ENCODE measurements at regions not wholly inside any gene's neighbourhood (a gene's known extent, or its start where the extent isn't known, plus 50 kb on each side); places are given as distances from the start of the nearest gene placed in this dataset.
"Not testable (repeated sequence)": the region's sequence is repeated elsewhere in the genome, so short reads cannot be mapped to it uniquely, and the experiment has no call there.

- H3K4me1 ChIP-seq; H3K9me3 ChIP-seq; H3K36me3 ChIP-seq (replicated peaks); in situ Hi-C loops (cut with MboI; ENCODE audit: low sequenced_read_pairs); H3K4me3 ChIP-seq; H3K27me3 ChIP-seq (ENCODE audit: low read depth); DNase-seq (ENCODE audit: low spot score in 2 of 2): not testable (repeated sequence)
Measured at GRCh38 chr14:34381304-34381703, 80.7 kb downstream of the SPTSSA start.

GRCh38 chr14:34380471-34380845 is 81.6 kb downstream of the SPTSSA start:
- H3K36me3 ChIP-seq (replicated peaks), result no peaks in the 10 kb centered on the region
- no peaks in the 10 kb centered on the region for H3K27me3 ChIP-seq (ENCODE audit: low read depth)
- no peak for DNase-seq (ENCODE audit: low spot score in 2 of 2)
- no peaks in the 10 kb centered on the region for H3K9me3 ChIP-seq
- in situ Hi-C loops (cut with MboI; ENCODE audit: low sequenced_read_pairs), result no loop called here
- no peaks in the 10 kb centered on the region for H3K4me1 ChIP-seq
- H3K4me3 ChIP-seq, result no peak overlapping the region

- H3K4me3 ChIP-seq, result no peak overlapping the region
- no peaks in the 10 kb centered on the region for H3K4me1 ChIP-seq
- DNase-seq (ENCODE audit: low spot score in 2 of 2), result no peak
- H3K9me3 ChIP-seq, result no peaks in the 10 kb centered on the region
- H3K27me3 ChIP-seq (ENCODE audit: low read depth), result no peaks in the 10 kb centered on the region
- in situ Hi-C loops (cut with MboI; ENCODE audit: low sequenced_read_pairs), result no loop called here
- no peaks in the 10 kb centered on the region for H3K36me3 ChIP-seq (replicated peaks)
Measured at GRCh38 chr14:34379816-34380470, 82.1 kb downstream of the SPTSSA start.

- no peaks in the 10 kb centered on the region for H3K36me3 ChIP-seq (replicated peaks)
- H3K27me3 ChIP-seq (ENCODE audit: low read depth), result peaks cover 5% of the 10 kb centered on the region; the same call in 1 of the 2 replicates
- no peaks in the 10 kb centered on the region for H3K9me3 ChIP-seq
- no peak overlapping the region for H3K4me3 ChIP-seq
- no peaks in the 10 kb centered on the region for H3K4me1 ChIP-seq
- in situ Hi-C loops (cut with MboI; ENCODE audit: low sequenced_read_pairs), result no loop called here
- DNase-seq (ENCODE audit: low spot score in 2 of 2), result no peak
Measured at GRCh38 chr14:34376649-34377267, 85.3 kb downstream of the SPTSSA start.

GRCh38 chr14:34374998-34375740 is 86.9 kb downstream of the SPTSSA start:
- no peak overlapping the region for H3K4me3 ChIP-seq
- in situ Hi-C loops (cut with MboI; ENCODE audit: low sequenced_read_pairs), result no loop called here
- peaks cover 5% of the 10 kb centered on the region; the same call in 1 of the 2 replicates for H3K27me3 ChIP-seq (ENCODE audit: low read depth)
- H3K9me3 ChIP-seq, result no peaks in the 10 kb centered on the region
- H3K36me3 ChIP-seq (replicated peaks), result no peaks in the 10 kb centered on the region
- H3K4me1 ChIP-seq, result no peaks in the 10 kb centered on the region
- DNase-seq (ENCODE audit: low spot score in 2 of 2), result no peak

- peaks cover 5% of the 10 kb centered on the region; the same call in 1 of the 2 replicates for H3K27me3 ChIP-seq (ENCODE audit: low read depth)
- no peaks in the 10 kb centered on the region for H3K9me3 ChIP-seq
- no peaks in the 10 kb centered on the region for H3K4me1 ChIP-seq
- H3K36me3 ChIP-seq (replicated peaks), result no peaks in the 10 kb centered on the region
- in situ Hi-C loops (cut with MboI; ENCODE audit: low sequenced_read_pairs), result no loop called here
- no peak overlapping the region for H3K4me3 ChIP-seq
- DNase-seq (ENCODE audit: low spot score in 2 of 2), result no peak
Measured at GRCh38 chr14:34373191-34373590, 88.8 kb downstream of the SPTSSA start.

- DNase-seq (ENCODE audit: low spot score in 2 of 2), result no peak
- no peak overlapping the region for H3K4me3 ChIP-seq
- no peaks in the 10 kb centered on the region for H3K9me3 ChIP-seq
- peaks cover 5% of the 10 kb centered on the region; the same call in 1 of the 2 replicates for H3K27me3 ChIP-seq (ENCODE audit: low read depth)
- no peaks in the 10 kb centered on the region for H3K4me1 ChIP-seq
- in situ Hi-C loops (cut with MboI; ENCODE audit: low sequenced_read_pairs), result no loop called here
- no peaks in the 10 kb centered on the region for H3K36me3 ChIP-seq (replicated peaks)
Measured at GRCh38 chr14:34372786-34373185, 89.3 kb downstream of the SPTSSA start.

GRCh38 chr14:34369648-34370030 is 92.4 kb downstream of the SPTSSA start:
- Histone ChIP-seq H3K4me3 (no peak overlapping the region), H3K36me3 (replicated peaks) (no peaks in the 10 kb centered on the region), H3K27me3 (ENCODE audit: low read depth) (peaks cover 5% of the 10 kb centered on the region; the same call in 1 of the 2 replicates), H3K9me3 (no peaks in the 10 kb centered on the region), H3K4me1 (no peaks in the 10 kb centered on the region)
- no peak for DNase-seq (ENCODE audit: low spot score in 2 of 2)
- in situ Hi-C loops (cut with MboI; ENCODE audit: low sequenced_read_pairs), result no loop called here

GRCh38 chr14:34368971-34369647 is 92.9 kb downstream of the SPTSSA start:
- DNase-seq (ENCODE audit: low spot score in 2 of 2), result no peak
- no peaks in the 10 kb centered on the region for H3K9me3 ChIP-seq
- no peaks in the 10 kb centered on the region for H3K36me3 ChIP-seq (replicated peaks)
- peaks cover 5% of the 10 kb centered on the region; the same call in 1 of the 2 replicates for H3K27me3 ChIP-seq (ENCODE audit: low read depth)
- in situ Hi-C loops (cut with MboI; ENCODE audit: low sequenced_read_pairs), result no loop called here
- no peaks in the 10 kb centered on the region for H3K4me1 ChIP-seq
- no peak overlapping the region for H3K4me3 ChIP-seq

- no peaks in the 10 kb centered on the region for H3K4me1 ChIP-seq
- no peak for DNase-seq (ENCODE audit: low spot score in 2 of 2)
Measured at GRCh38 chr14:34368115-34368970, 93.7 kb downstream of the SPTSSA start.

GRCh38 chr14:34365309-34365915 is 96.6 kb downstream of the SPTSSA start:
- in situ Hi-C loops (cut with MboI; ENCODE audit: low sequenced_read_pairs), result no loop called here
- H3K4me1 ChIP-seq, result no peaks in the 10 kb centered on the region; the same call in 1 of the 2 replicates
- no peak for DNase-seq (ENCODE audit: low spot score in 2 of 2)

More at GRCh38 chr14:34368115-34368970, 93.7 kb downstream of the SPTSSA start:
- H3K9me3 ChIP-seq, result no peaks in the 10 kb centered on the region
- no peak overlapping the region for H3K4me3 ChIP-seq
- peaks cover 5% of the 10 kb centered on the region; the same call in 1 of the 2 replicates for H3K27me3 ChIP-seq (ENCODE audit: low read depth)
- in situ Hi-C loops (cut with MboI; ENCODE audit: low sequenced_read_pairs), result no loop called here
- no peaks in the 10 kb centered on the region for H3K36me3 ChIP-seq (replicated peaks)

GRCh38 chr14:34364201-34364600 is 97.8 kb downstream of the SPTSSA start:
- Histone ChIP-seq H3K27me3 (ENCODE audit: low read depth) (no peaks in the 10 kb centered on the region), H3K4me3 (no peak overlapping the region), H3K9me3 (no peaks in the 10 kb centered on the region), H3K36me3 (replicated peaks) (no peaks in the 10 kb centered on the region), H3K4me1 (peaks cover 7% of the 10 kb centered on the region)
- in situ Hi-C loops (cut with MboI; ENCODE audit: low sequenced_read_pairs), result no loop called here
- no peak for DNase-seq (ENCODE audit: low spot score in 2 of 2)

More at GRCh38 chr14:34365309-34365915, 96.6 kb downstream of the SPTSSA start:
- H3K9me3 ChIP-seq, result no peaks in the 10 kb centered on the region
- H3K36me3 ChIP-seq (replicated peaks), result no peaks in the 10 kb centered on the region
- no peaks in the 10 kb centered on the region for H3K27me3 ChIP-seq (ENCODE audit: low read depth)
- no peak overlapping the region for H3K4me3 ChIP-seq

GRCh38 chr14:34363733-34364134 is 98.3 kb downstream of the SPTSSA start:
- Histone ChIP-seq H3K9me3 (no peaks in the 10 kb centered on the region), H3K36me3 (replicated peaks) (no peaks in the 10 kb centered on the region), H3K27me3 (ENCODE audit: low read depth) (no peaks in the 10 kb centered on the region), H3K4me3 (no peak overlapping the region), H3K4me1 (peaks cover 11% of the 10 kb centered on the region)
- in situ Hi-C loops (cut with MboI; ENCODE audit: low sequenced_read_pairs), result no loop called here
- no peak for DNase-seq (ENCODE audit: low spot score in 2 of 2)

Data from HAP-1 (cell line).